PC-9 (cell line): ENCODE measurements at regions not wholly inside any gene's neighbourhood (a gene's known extent, or its start where the extent isn't known, plus 50 kb on each side); places are given as distances from the start of the nearest gene placed in this dataset.

ENCODE experiments used
- BruUV-seq: library from RNA; stranded (reverse); fragments of 400-500 nt; replicated peaks from 2 replicates; lab custom pipeline; 2021; lab: Mats Ljungman, UMichigan
- CTCF ChIA-PET: fragments of 300-600 bp; sonication (Branson Sonifier 250); formaldehyde crosslinking; loops from one replicate; lab custom pipeline; 2022; ENCODE audit warnings: antibody characterized with exemption; lab: Charles Lee
- POLR2A ChIA-PET: fragments of 300-600 bp; sonication (Branson Sonifier 250); formaldehyde crosslinking; loops from one replicate; lab custom pipeline; 2022; ENCODE audit warnings: antibody characterized with exemption; ENCODE audit not compliant: unreplicated experiment; lab: Charles Lee
- DNase-seq, 2 experiments: peaks; one replicate each; pipeline versions ENCODE4 v3.0.0 to v3.0.0-alpha.2; 2015 to 2022; ENCODE audit warnings: mixed read lengths in 1 of 2
- H2AFZ ChIP-seq: fragments of 200-600 bp; sonication (generic); 2 replicates; pipeline ENCODE4 v1.8.1; 2017; ENCODE audit warnings: antibody characterized with exemption
- H3F3A ChIP-seq: fragments of 200-600 bp; sonication (generic); 2 replicates; pipeline ENCODE4 v1.8.1; 2017; ENCODE audit warnings: antibody characterized with exemption, mild to moderate bottlenecking, low read depth; ENCODE audit not compliant: insufficient read depth
- H3K27ac ChIP-seq: fragments of 200-600 bp; sonication (generic); 2 replicates; pipeline ENCODE4 v1.6.1; 2016; ENCODE audit warnings: mixed run types
- H3K27me3 ChIP-seq: fragments of 200-600 bp; sonication (generic); 2 replicates; pipeline ENCODE4 v1.6.1; 2016; ENCODE audit warnings: low read depth, mixed run types; ENCODE audit not compliant: insufficient read depth
- H3K36me3 ChIP-seq: fragments of 200-600 bp; sonication (generic); 2 replicates; pipeline ENCODE4 v1.6.1; 2016; ENCODE audit warnings: low read depth, mixed run types
- H3K4me1 ChIP-seq: fragments of 200-600 bp; sonication (generic); replicated peaks from 2 replicates; pipeline ENCODE4 v1.6.1; 2016; ENCODE audit warnings: mixed run types; ENCODE audit not compliant: insufficient read depth
- H3K4me2 ChIP-seq: fragments of 200-600 bp; sonication (generic); 2 replicates; pipeline ENCODE4 v1.6.1; 2017; ENCODE audit warnings: mixed run types
- H3K4me3 ChIP-seq: fragments of 200-600 bp; sonication (generic); 2 replicates; pipeline ENCODE4 v1.6.1; 2016; ENCODE audit warnings: mixed run types
- H3K79me2 ChIP-seq: fragments of 200-600 bp; sonication (generic); 2 replicates; pipeline ENCODE4 v1.6.1; 2017; ENCODE audit warnings: low read depth, mixed run types
- H3K9me2 ChIP-seq: fragments of 200-600 bp; sonication (generic); 2 replicates; pipeline ENCODE4 v1.8.1; 2017; ENCODE audit warnings: mild to moderate bottlenecking; ENCODE audit not compliant: insufficient read depth
- H3K9me3 ChIP-seq: fragments of 200-600 bp; sonication (generic); 2 replicates; pipeline ENCODE4 v1.8.1; 2016; ENCODE audit warnings: low read depth; ENCODE audit not compliant: insufficient read depth
- H4K20me1 ChIP-seq: fragments of 200-600 bp; sonication (generic); 2 replicates; pipeline ENCODE4 v1.8.1; 2017; ENCODE audit not compliant: insufficient read depth
- EZH2 ChIP-seq: fragments of 200-600 bp; sonication (generic); IDR thresholded peaks from 2 replicates; pipeline ENCODE4 v1.8.0; 2017; ENCODE audit warnings: antibody characterized with exemption, low read depth
- intact Hi-C: fragments of 100-400 bp; cut with micrococcal nuclease; formaldehyde crosslinking; loops from one replicate; pipeline ENCODE4 v1.10.0; 2022; ENCODE audit not compliant: unreplicated experiment
- TF ChIP-seq, protein P1 (sequence below): fragments of 200-600 bp; sonication (generic); conservative IDR thresholded peaks from 2 replicates; pipeline ENCODE4 v1.6.1; 2017; ENCODE audit warnings: mixed run types, antibody characterized with exemption, mild to moderate bottlenecking, moderate library complexity

DNA sequence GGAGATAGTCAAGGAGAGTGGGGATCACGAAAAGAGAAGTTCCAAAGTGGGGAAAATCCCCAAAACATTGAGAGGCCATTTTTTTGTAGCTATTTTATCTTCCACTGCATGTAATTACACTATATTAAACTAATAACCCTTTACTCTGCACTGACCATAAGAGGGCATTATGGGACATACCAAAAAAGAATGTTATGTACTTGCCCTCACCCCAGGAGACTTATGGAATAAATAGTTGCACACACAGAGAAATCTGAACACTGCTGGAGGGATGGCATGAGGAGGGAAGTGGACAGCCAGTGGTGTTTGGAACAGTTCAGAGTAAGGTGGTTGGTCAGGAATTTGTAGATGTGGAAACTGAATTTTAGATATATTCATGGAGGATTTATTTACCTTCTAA is 422.9 kb downstream of the SNAPC1 start:
- BruUV-seq: no TSS peak
- Histone ChIP-seq H3F3A (no peaks in the 10 kb centered on the region), H3K4me3 (no peak overlapping the region), H3K4me1 (no peaks in the 10 kb centered on the region), H3K9me2 (no peaks in the 10 kb centered on the region), H3K27me3 (peaks cover 4% of the 10 kb centered on the region; the same call in 1 of the 2 replicates), H3K27ac (no peak overlapping the region), H3K79me2 (no peaks in the 10 kb centered on the region), H3K4me2 (no peak overlapping the region), H3K9me3 (no peaks in the 10 kb centered on the region), H4K20me1 (no peaks in the 10 kb centered on the region), H3K36me3 (no peaks in the 10 kb centered on the region), H2AFZ (no peak overlapping the region)
- ChIA-PET CTCF (interaction anchor here (0.7 kb wide), 1 partner anchor 932 kb away, joined by 3 read pairs; no protein-coding TSS in a partner anchor), POLR2A (interaction anchor here (0.7 kb wide), 1 partner anchor 84 kb away, joined by 3 read pairs; no protein-coding TSS in a partner anchor)
- intact Hi-C loops: no loop called here
- no peak for DNase-seq
- TF ChIP-seq EZH2: no peak
- TF ChIP-seq, protein P1, sequence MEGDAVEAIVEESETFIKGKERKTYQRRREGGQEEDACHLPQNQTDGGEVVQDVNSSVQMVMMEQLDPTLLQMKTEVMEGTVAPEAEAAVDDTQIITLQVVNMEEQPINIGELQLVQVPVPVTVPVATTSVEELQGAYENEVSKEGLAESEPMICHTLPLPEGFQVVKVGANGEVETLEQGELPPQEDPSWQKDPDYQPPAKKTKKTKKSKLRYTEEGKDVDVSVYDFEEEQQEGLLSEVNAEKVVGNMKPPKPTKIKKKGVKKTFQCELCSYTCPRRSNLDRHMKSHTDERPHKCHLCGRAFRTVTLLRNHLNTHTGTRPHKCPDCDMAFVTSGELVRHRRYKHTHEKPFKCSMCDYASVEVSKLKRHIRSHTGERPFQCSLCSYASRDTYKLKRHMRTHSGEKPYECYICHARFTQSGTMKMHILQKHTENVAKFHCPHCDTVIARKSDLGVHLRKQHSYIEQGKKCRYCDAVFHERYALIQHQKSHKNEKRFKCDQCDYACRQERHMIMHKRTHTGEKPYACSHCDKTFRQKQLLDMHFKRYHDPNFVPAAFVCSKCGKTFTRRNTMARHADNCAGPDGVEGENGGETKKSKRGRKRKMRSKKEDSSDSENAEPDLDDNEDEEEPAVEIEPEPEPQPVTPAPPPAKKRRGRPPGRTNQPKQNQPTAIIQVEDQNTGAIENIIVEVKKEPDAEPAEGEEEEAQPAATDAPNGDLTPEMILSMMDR: no peak

DNA sequence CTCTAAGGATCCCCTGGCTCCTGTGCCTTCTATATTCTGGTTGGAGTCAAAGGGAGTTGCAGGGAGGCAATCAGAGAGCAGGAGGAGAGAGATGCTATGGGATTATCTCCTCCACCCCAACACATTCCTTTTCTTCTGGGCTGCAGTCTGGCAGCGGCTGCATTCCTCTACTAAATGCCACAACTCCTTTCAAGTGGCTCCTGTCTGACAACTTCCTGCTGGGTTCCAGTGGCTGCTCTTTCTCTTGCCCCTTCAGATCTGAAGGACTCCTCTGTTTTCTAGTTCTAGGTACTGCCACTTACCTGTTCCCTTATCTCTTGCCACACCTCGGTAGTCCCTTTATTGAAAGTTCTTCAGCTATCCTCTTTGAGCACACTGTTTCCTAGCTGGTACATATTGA is 425.0 kb downstream of the SNAPC1 start:
- H3K4me1 ChIP-seq: no peaks in the 10 kb centered on the region
- H3K9me3 ChIP-seq: no peaks in the 10 kb centered on the region
- H3K79me2 ChIP-seq: no peaks in the 10 kb centered on the region
- no peak overlapping the region for H3K4me2 ChIP-seq
- no peak overlapping the region for H3K4me3 ChIP-seq
- BruUV-seq: no TSS peak
- peaks cover 4% of the 10 kb centered on the region; the same call in 1 of the 2 replicates for H3K27me3 ChIP-seq
- ChIA-PET POLR2A (interaction anchor here (0.6 kb wide), 1 partner anchor 759 kb away, joined by 5 read pairs; no protein-coding TSS in a partner anchor), CTCF (no interaction called here)
- no peaks in the 10 kb centered on the region for H3F3A ChIP-seq
- no peak for DNase-seq
- no peak overlapping the region for H3K27ac ChIP-seq
- no peaks in the 10 kb centered on the region for H4K20me1 ChIP-seq
- H2AFZ ChIP-seq: no peak overlapping the region
- intact Hi-C loops: no loop called here
- TF ChIP-seq, protein P1: no peak
- TF ChIP-seq EZH2: no peak
- no peaks in the 10 kb centered on the region for H3K9me2 ChIP-seq
- H3K36me3 ChIP-seq: no peaks in the 10 kb centered on the region

DNA sequence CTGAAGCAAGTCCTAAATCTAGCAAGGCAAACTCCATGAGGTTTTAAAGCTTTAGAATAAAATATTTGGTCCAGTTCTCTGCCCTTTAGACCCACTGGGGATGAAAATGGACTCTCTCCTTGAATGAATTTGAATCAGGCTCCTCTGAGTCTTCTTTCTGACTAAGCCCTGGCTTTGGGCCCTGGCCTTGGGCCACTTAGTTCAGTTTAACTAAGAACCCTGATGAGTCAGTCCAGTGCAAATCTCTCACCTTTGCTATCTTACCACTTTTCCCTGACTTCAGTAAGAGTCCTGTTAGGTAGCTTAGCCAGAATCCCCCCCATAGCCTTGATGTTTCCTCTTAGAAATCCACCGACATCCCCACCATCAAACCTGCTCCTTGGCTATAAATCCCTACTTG is 427.5 kb downstream of the SNAPC1 start:
- Histone ChIP-seq H2AFZ (no peak overlapping the region), H3K4me2 (no peak overlapping the region), H3F3A (no peaks in the 10 kb centered on the region), H3K27me3 (0 out of 2 replicates have a peak, but pooled peaks cover under 1% of the 10 kb centered on the region), H3K36me3 (no peaks in the 10 kb centered on the region), H3K9me2 (no peaks in the 10 kb centered on the region), H3K79me2 (no peaks in the 10 kb centered on the region), H3K9me3 (no peaks in the 10 kb centered on the region), H3K4me3 (no peak overlapping the region), H4K20me1 (no peaks in the 10 kb centered on the region), H3K27ac (no peak overlapping the region), H3K4me1 (no peaks in the 10 kb centered on the region)
- CTCF ChIA-PET: no interaction called here
- intact Hi-C loops: no loop called here
- TF ChIP-seq, protein P1: no peak
- TF ChIP-seq EZH2: no peak
- no TSS peak for BruUV-seq
- POLR2A ChIA-PET: no interaction called here
- no peak for DNase-seq
